A549 (cell line): ENCODE measurements at regions not wholly inside any gene's neighbourhood (a gene's known extent, or its start where the extent isn't known, plus 50 kb on each side); places are given as distances from the start of the nearest gene placed in this dataset.

ENCODE experiments used
- ATAC-seq, 2 experiments: fragments of 200-7000 bp in 1 of 2; fragments of >200 bp in 1 of 2; cut with Nextera tagmentation in 1 of 2; cut with Tn5 transposase in 1 of 2; 3 replicates each; pipeline versions ENCODE4 v1.8.0 to v1.9.1; 2018 to 2020; ENCODE audit warnings: mild to moderate bottlenecking in 1 of 2, moderate library complexity in 1 of 2
- CTCF ChIA-PET: fragments of 300-600 bp; sonication (Branson Sonifier 250); formaldehyde crosslinking; extraction: SDS; loops from one replicate; lab custom pipeline; 2021; ENCODE audit warnings: antibody characterized with exemption, inconsistent platforms; lab: Yijun Ruan, JAX
- POLR2A ChIA-PET: fragments of 350-600 bp; formaldehyde crosslinking; extraction: SDS; loops from one replicate; lab custom pipeline; 2021; ENCODE audit warnings: antibody characterized with exemption, inconsistent platforms; lab: Yijun Ruan, JAX
- DNase-seq, 2 experiments: peaks; one replicate each; pipeline versions ENCODE4 v3.0.0 to v3.0.0-alpha.2; 2011 to 2016; ENCODE audit warnings: low read depth in 1 of 2, low spot score in 1 of 2
- FAIRE-seq: peaks from 2 replicates; lab custom pipeline; 2011; peaks lifted over from hg19 to GRCh38; lab: Jason Lieb, UNC
- H3K27ac ChIP-seq, 2 experiments: fragments of >200 bp; sonication (Bioruptor Twin); formaldehyde crosslinking; 3 replicates each; pipeline ENCODE4 v1.5.1; 2016 to 2017
- H3K4me1 ChIP-seq: fragments of >200 bp; sonication (Bioruptor Twin); formaldehyde crosslinking; 3 replicates; pipeline ENCODE4 v1.6.1; 2016
- H3K4me2 ChIP-seq: fragments of >200 bp; sonication (Bioruptor Twin); formaldehyde crosslinking; 3 replicates; pipeline ENCODE4 v1.6.1; 2016
- H3K4me3 ChIP-seq: fragments of >200 bp; sonication (Bioruptor Twin); formaldehyde crosslinking; 3 replicates; pipeline ENCODE4 v1.5.1; 2016
- H3K9me3 ChIP-seq: fragments of >200 bp; sonication (Bioruptor Twin); formaldehyde crosslinking; 3 replicates; pipeline ENCODE4 v1.6.1; 2016
- BCL3 ChIP-seq: fragments of >200 bp; sonication (Bioruptor Twin); formaldehyde crosslinking; IDR thresholded peaks from 3 replicates; pipeline ENCODE4 v1.6.1; 2016
- CEBPB ChIP-seq, 2 experiments: fragments of >200 bp in 1 of 2; sonication (Bioruptor Twin) in 1 of 2; formaldehyde crosslinking in 1 of 2; IDR thresholded peaks; 2 replicates each; pipeline ENCODE4 v1.6.1; 2012 to 2016
- CHD2 ChIP-seq: fragments of 150-350 bp; IDR thresholded peaks from 2 replicates; pipeline ENCODE4 v1.6.1; 2014; ENCODE audit warnings: low read length; ENCODE audit not compliant: partially characterized antibody
- ELK1 ChIP-seq: fragments of 150-350 bp; IDR thresholded peaks from 2 replicates; pipeline ENCODE4 v1.6.1; 2014; ENCODE audit warnings: low read depth, mild to moderate bottlenecking, low read length
- EP300 ChIP-seq, 2 experiments: fragments of >200 bp; sonication (Bioruptor Twin); formaldehyde crosslinking; IDR thresholded peaks; 2 replicates in 1 of 2; 3 replicates in 1 of 2; pipeline ENCODE4 v1.6.1; 2016 to 2017
- FOXS1 ChIP-seq: fragments of 250-450 bp; sonication (Bioruptor Pico); IDR thresholded peaks from 2 replicates; pipeline ENCODE4 v1.5.0; 2020; ENCODE audit warnings: mild to moderate bottlenecking, moderate library complexity
- GATA3 ChIP-seq: IDR thresholded peaks from 2 replicates; pipeline ENCODE4 v1.6.1; 2012; ENCODE audit warnings: borderline replicate concordance
- HOXA7 ChIP-seq: fragments of 250-450 bp; sonication (Bioruptor Pico); IDR thresholded peaks from 2 replicates; pipeline ENCODE4 v1.5.0; 2020; ENCODE audit warnings: mild to moderate bottlenecking, moderate library complexity
- JUN ChIP-seq, 2 experiments: fragments of >200 bp; sonication (Bioruptor Twin); formaldehyde crosslinking; IDR thresholded peaks; 2 replicates in 1 of 2; 3 replicates in 1 of 2; pipeline ENCODE4 v1.6.1; 2016 to 2017
- JUNB ChIP-seq: fragments of >200 bp; sonication (Bioruptor Twin); formaldehyde crosslinking; IDR thresholded peaks from 2 replicates; pipeline ENCODE4 v1.6.1; 2016
- KDM1A ChIP-seq: fragments of 200-600 bp; sonication (generic); IDR thresholded peaks from 2 replicates; pipeline ENCODE4 v1.6.1; 2016; ENCODE audit warnings: low read depth, mild to moderate bottlenecking
- NPAS2 ChIP-seq: fragments of 250-450 bp; sonication (Bioruptor Pico); IDR thresholded peaks from 2 replicates; pipeline ENCODE4 v1.8.0; 2022; ENCODE audit warnings: mild to moderate bottlenecking, moderate library complexity, borderline replicate concordance
- PHF8 ChIP-seq: fragments of 200-600 bp; sonication (generic); IDR thresholded peaks from 2 replicates; pipeline ENCODE4 v1.6.1; 2016; ENCODE audit warnings: low read depth, mild to moderate bottlenecking, antibody characterized with exemption, moderate library complexity, borderline replicate concordance
- POLR2A ChIP-seq: IDR thresholded peaks from 2 replicates; pipeline ENCODE4 v1.6.1; 2012; ENCODE audit warnings: mild to moderate bottlenecking, low read length
- POLR2AphosphoS2 ChIP-seq: conservative IDR thresholded peaks from 2 replicates; pipeline ENCODE4 v1.6.1; 2012; ENCODE audit warnings: low read length, improper control_type of control experiment, inconsistent platforms
- RAD21 ChIP-seq, 2 experiments: fragments of >200 bp in 1 of 2; sonication (Bioruptor Twin) in 1 of 2; formaldehyde crosslinking in 1 of 2; IDR thresholded peaks in 1 of 2; conservative IDR thresholded peaks in 1 of 2; 2 replicates in 1 of 2; 3 replicates in 1 of 2; pipeline ENCODE4 v1.6.1; 2012 to 2018; ENCODE audit warnings: inconsistent platforms in 1 of 2
- RARB ChIP-seq: fragments of 250-450 bp; sonication (Bioruptor Pico); IDR thresholded peaks from 2 replicates; pipeline ENCODE4 v1.8.0; 2021; ENCODE audit warnings: mild to moderate bottlenecking, moderate library complexity
- RCOR1 ChIP-seq: fragments of 150-350 bp; IDR thresholded peaks from 2 replicates; pipeline ENCODE4 v1.6.1; 2014; ENCODE audit warnings: antibody characterized with exemption, low read length, low read depth
- RFX5 ChIP-seq: fragments of 450-650 bp; IDR thresholded peaks from 2 replicates; pipeline ENCODE4 v1.7.1; 2014; ENCODE audit warnings: antibody characterized with exemption, mild to moderate bottlenecking, moderate library complexity
- RNF2 ChIP-seq: fragments of 200-600 bp; sonication (generic); IDR thresholded peaks from 2 replicates; pipeline ENCODE4 v1.6.1; 2016; ENCODE audit warnings: low read depth, mild to moderate bottlenecking, antibody characterized with exemption, moderate library complexity, borderline replicate concordance
- SREBF2 ChIP-seq: fragments of 450-650 bp; IDR thresholded peaks from 2 replicates; pipeline ENCODE4 v1.6.1; 2014; ENCODE audit warnings: mild to moderate bottlenecking, moderate library complexity
- TP53 ChIP-seq: fragments of 250-450 bp; sonication (Bioruptor Pico); IDR thresholded peaks from 2 replicates; pipeline ENCODE4 v1.5.0; 2021; ENCODE audit warnings: mild to moderate bottlenecking, moderate library complexity
- USF2 ChIP-seq: fragments of 450-650 bp; IDR thresholded peaks from 2 replicates; pipeline ENCODE4 v1.6.1; 2014; ENCODE audit warnings: antibody characterized with exemption
- ZC3H11A ChIP-seq: fragments of 450-650 bp; IDR thresholded peaks from 2 replicates; pipeline ENCODE4 v1.6.1; 2014; ENCODE audit warnings: antibody characterized with exemption, mild to moderate bottlenecking
- ZFP36 ChIP-seq: fragments of 450-650 bp; IDR thresholded peaks from 2 replicates; pipeline ENCODE4 v1.6.1; 2014; ENCODE audit warnings: borderline replicate concordance; ENCODE audit not compliant: partially characterized antibody
- ZNF302 ChIP-seq: fragments of 250-450 bp; sonication (Bioruptor Pico); IDR thresholded peaks from 2 replicates; pipeline ENCODE4 v1.9.0; 2021; ENCODE audit warnings: inconsistent platforms, mild to moderate bottlenecking, moderate library complexity
- WGBS: methylation state at CpG from one replicate; pipeline ENCODE4 v1.1.6; 2017; ENCODE audit errors: missing lambda C conversion rate; 5-methylcytosine and 5-hydroxymethylcytosine counted together
- TF ChIP-seq, protein P1 (sequence below): fragments of 250-450 bp; sonication (Bioruptor Pico); IDR thresholded peaks from 2 replicates; pipeline ENCODE4 v1.5.0; 2021; ENCODE audit warnings: mild to moderate bottlenecking, moderate library complexity, borderline replicate concordance
- TF ChIP-seq, protein P2 (sequence below): fragments of >200 bp; sonication (Bioruptor Twin); formaldehyde crosslinking; IDR thresholded peaks from 3 replicates; pipeline ENCODE4 v1.5.1; 2016

- no peak overlapping the region for H3K4me2 ChIP-seq
- no peaks in the 10 kb centered on the region for H3K4me1 ChIP-seq
- H3K27ac ChIP-seq: no peak overlapping the region
- DNase-seq (no peak), ATAC-seq (no peak)
- TF ChIP-seq, protein P1, sequence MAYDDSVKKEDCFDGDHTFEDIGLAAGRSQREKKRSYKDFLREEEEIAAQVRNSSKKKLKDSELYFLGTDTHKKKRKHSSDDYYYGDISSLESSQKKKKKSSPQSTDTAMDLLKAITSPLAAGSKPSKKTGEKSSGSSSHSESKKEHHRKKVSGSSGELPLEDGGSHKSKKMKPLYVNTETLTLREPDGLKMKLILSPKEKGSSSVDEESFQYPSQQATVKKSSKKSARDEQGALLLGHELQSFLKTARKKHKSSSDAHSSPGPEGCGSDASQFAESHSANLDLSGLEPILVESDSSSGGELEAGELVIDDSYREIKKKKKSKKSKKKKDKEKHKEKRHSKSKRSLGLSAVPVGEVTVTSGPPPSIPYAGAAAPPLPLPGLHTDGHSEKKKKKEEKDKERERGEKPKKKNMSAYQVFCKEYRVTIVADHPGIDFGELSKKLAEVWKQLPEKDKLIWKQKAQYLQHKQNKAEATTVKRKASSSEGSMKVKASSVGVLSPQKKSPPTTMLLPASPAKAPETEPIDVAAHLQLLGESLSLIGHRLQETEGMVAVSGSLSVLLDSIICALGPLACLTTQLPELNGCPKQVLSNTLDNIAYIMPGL (CRISPR knock-in tag): no peak
- TF ChIP-seq RNF2: no peak
- no peak for TF ChIP-seq NPAS2 (CRISPR knock-in tag)
- TF ChIP-seq FOXS1 (CRISPR knock-in tag): no peak
- TF ChIP-seq EP300 (IDR thresholded peaks at IDR 0.05): no peak
- no peak for TF ChIP-seq KDM1A
- TF ChIP-seq JUN (IDR thresholded peaks at IDR 0.05): no peak
- no peak for TF ChIP-seq ELK1
- no peak for TF ChIP-seq PHF8
- TF ChIP-seq RCOR1: no peak
- TF ChIP-seq BCL3: no peak
- TF ChIP-seq RARB (CRISPR knock-in tag): no peak
- TF ChIP-seq POLR2A: no peak
- TF ChIP-seq JUNB: no peak
- TF ChIP-seq ZC3H11A: no peak
- TF ChIP-seq, protein P2, sequence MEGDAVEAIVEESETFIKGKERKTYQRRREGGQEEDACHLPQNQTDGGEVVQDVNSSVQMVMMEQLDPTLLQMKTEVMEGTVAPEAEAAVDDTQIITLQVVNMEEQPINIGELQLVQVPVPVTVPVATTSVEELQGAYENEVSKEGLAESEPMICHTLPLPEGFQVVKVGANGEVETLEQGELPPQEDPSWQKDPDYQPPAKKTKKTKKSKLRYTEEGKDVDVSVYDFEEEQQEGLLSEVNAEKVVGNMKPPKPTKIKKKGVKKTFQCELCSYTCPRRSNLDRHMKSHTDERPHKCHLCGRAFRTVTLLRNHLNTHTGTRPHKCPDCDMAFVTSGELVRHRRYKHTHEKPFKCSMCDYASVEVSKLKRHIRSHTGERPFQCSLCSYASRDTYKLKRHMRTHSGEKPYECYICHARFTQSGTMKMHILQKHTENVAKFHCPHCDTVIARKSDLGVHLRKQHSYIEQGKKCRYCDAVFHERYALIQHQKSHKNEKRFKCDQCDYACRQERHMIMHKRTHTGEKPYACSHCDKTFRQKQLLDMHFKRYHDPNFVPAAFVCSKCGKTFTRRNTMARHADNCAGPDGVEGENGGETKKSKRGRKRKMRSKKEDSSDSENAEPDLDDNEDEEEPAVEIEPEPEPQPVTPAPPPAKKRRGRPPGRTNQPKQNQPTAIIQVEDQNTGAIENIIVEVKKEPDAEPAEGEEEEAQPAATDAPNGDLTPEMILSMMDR: no peak
- no peak for TF ChIP-seq TP53 (CRISPR knock-in tag)
- TF ChIP-seq HOXA7 (CRISPR knock-in tag): no peak
- TF ChIP-seq, all 56 proteins: peak for 0
- H3K4me3 ChIP-seq: no peak overlapping the region
- WGBS: 6% methylated on average over 2 of the region's 3 CpGs
- H3K9me3 ChIP-seq: no peaks in the 10 kb centered on the region
- no peak for FAIRE-seq
- CTCF ChIA-PET: no interaction called here
- POLR2A ChIA-PET: no interaction called here
Observed at GRCh38 chr1:79982211-79982610, 975.7 kb upstream of the ADGRL4 start.

DNA sequence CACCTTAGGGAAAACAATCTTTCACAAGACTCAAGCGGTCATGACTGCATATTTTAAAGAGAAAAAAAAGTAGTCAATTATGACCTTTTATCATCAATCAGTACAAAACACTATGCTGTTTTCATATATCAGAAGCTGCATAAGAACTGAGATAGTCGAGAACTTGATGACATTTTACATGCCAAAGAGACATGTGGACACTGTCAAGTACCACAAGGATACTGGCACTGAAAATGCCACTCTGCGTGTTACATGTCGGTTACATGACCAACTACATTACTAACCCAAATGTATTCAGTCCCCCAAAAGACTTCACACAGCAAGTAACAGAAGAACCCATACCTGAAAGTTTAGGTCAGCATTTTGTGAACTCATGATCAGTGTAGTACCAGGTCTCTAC, 975.0 kb upstream of the ADGRL4 start:
- no peak for DNase-seq
- H3K9me3 ChIP-seq: no peaks in the 10 kb centered on the region
- H3K4me1 ChIP-seq: no peaks in the 10 kb centered on the region
- no peak overlapping the region for H3K4me3 ChIP-seq
- no peak for FAIRE-seq
- no peak for ATAC-seq
- H3K27ac ChIP-seq: no peak overlapping the region
- no peak overlapping the region for H3K4me2 ChIP-seq
- 39% methylated on average over 4 of the region's 4 CpGs for WGBS
- ChIA-PET POLR2A (no interaction called here), CTCF (no interaction called here)
- no peak for TF ChIP-seq USF2
- no peak for TF ChIP-seq POLR2A
- no peak for TF ChIP-seq PHF8
- no peak for TF ChIP-seq RAD21 (conservative IDR thresholded peaks at IDR 0.05 in 1 of 2, IDR thresholded peaks at IDR 0.05 in 1 of 2)
- TF ChIP-seq SREBF2: no peak
- no peak for TF ChIP-seq CEBPB (IDR thresholded peaks at IDR 0.05)
- no peak for TF ChIP-seq CHD2
- TF ChIP-seq NPAS2 (CRISPR knock-in tag): no peak
- TF ChIP-seq POLR2AphosphoS2: no peak
- TF ChIP-seq, protein P1 (CRISPR knock-in tag): no peak
- TF ChIP-seq ZNF302 (CRISPR knock-in tag): no peak
- TF ChIP-seq RFX5: no peak
- TF ChIP-seq GATA3: no peak
- TF ChIP-seq ZFP36: no peak
